SW 1271 (cell line): ENCODE measurements at regions not wholly inside any gene's neighbourhood (a gene's known extent, or its start where the extent isn't known, plus 50 kb on each side); places are given as distances from the start of the nearest gene placed in this dataset.
"Not testable (repeated sequence)": the region's sequence is repeated elsewhere in the genome, so short reads cannot be mapped to it uniquely, and the experiment has no call there.

Experiments used
- DNase-seq, 2 experiments: peaks; one replicate each; lab custom pipeline; 2025; lab: John Stamatoyannopoulos, UW

DNA sequence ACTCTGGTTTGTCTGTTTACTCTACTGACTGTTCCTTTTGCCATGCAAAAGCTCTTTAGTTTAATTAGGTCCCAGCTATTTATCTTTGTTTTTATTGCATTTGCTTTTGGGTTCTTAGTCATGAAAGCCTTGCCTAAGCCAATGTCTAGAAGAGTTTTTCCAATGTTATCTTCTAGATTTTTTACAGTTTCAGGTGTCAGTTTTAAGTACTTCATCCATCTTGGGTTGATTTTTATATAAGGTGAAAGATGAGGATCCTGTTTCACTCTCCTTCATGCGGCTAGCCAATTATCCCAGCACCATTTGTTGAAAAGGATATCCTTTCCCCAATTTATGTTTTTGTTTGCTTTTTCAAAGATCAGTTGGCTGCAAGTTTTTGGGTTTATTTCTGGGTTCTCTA, 1100.5 kb upstream of the ALCAM start:
- not testable (repeated sequence) for DNase-seq

DNA sequence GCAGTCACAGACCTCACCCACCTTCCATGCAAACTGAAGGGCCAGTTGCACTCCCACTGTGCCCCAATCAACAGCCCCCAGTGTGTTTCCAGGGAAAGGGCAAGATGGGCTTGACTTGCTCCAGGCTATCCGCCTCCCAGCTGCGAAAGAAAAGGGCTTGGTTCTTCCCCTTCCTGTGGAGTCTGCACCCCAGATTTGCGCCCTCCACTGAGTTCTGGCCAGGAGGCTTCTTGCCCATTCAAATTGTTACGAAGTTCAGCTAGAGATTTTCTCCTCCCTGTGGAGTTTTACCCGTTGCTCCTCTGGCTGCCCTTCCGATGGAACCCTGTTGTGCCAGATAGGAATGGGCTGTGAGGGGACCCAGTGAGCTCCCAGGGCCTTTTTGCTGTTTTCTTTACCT, 1096.9 kb upstream of the ALCAM start:
- DNase-seq, result no peak

DNA sequence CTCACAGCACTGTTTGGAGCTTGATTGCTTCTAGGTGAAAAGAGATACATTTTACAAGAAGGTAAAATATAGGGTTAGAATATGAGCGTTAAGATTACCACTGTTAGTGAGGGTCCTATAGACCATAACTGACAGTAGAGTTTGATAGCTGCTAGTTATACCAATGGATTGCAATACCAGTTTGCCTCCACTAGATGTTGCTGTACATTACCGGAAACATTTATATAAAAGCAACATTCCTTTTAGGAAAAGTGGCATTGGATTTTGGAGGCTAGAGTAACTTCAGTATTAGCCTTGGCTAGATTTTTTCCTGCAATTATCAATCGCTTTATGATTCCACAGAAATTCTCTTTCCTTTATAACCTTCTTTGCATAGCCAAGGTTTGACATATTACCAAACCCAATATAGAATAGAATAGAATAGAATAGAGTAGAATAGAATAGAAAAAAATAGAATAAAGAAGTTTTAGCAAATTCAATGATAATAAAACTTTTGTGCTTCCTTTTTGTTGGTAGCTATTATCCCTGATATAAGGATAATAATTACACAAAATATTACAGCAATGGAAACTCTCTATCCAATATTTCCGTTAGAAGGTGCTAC, 1093.6 kb upstream of the ALCAM start:
- DNase-seq, result peak in 1 of 2 experiments; percentile 36

DNA sequence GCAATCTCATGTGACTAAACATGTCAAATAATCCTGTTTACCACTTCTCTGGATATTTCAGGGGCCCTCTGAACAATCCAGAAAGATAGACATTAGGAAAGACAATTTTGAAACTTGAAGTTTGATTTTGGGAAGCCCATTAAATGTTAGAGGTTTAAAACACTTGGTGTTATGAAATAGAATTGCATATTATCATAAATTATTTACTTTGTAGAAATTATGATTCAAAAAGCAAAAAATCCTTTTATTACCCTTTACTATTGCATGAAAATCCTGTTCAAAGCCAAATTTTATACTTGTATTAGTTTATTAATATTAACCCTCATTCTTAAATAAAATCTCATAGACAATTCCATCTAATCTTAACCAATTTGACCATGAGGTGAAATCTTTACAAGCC, 1091.5 kb upstream of the ALCAM start:
- DNase-seq, result no peak

DNA sequence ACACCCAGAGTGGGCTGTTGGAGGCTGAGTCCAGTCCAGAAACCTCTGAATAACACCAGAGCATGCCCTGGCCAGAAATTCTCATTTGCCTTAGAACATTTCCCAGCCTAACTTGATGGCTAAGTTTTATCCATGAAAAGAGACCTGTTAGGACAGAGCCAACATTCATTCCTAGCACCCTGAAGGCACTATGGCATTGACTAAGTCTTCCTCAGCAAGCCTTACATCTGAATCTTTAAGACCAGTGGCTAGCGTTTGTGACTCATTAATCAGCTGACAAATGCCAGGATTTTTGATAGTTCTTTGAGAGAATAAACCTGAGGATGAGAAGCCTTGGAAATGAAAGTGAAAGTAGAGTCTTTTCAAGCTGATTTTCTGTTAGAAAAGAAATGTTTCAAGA, 1087.1 kb upstream of the ALCAM start:
- DNase-seq, result peak in 1 of 2 experiments; percentile 26

DNA sequence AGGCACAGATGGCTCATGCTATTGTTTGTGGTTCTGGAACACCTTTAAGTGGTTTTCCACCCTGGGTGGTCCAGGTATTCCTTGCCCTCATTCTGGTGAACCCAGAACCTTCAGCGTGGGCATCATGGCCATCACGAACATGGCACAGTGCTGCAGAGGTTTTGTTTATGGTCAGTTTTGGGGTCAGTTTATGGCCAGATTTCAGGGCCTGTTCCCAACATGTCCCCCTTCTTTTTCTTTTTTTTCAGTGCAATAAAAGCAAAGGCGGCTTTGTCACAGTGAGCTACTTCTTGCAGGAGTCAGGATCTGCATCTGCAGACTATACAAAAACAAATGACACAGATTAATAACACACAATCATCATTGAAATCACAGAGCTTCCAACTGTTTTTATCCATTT, 1085.0 kb upstream of the ALCAM start:
- no peak for DNase-seq

DNA sequence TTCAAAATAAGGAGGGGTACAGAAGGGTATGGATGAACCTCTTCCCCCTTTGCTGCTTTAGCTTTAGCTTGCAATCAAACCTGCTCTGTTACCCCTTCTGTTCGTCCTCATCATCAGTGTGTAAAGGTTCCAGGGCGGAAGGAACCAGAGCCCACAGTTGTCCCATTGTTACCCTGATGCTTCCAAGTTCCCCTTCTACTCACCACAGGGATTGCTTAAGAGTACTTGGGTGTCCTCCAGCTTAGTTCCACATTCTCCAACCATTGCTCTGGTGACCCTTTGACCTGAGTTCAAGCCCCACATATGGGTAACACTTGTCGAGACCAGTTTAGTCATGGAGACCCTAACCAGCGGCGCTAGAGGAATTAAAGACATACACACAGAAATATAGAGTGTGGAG, 1080.1 kb upstream of the ALCAM start:
- DNase-seq, result no peak

DNA sequence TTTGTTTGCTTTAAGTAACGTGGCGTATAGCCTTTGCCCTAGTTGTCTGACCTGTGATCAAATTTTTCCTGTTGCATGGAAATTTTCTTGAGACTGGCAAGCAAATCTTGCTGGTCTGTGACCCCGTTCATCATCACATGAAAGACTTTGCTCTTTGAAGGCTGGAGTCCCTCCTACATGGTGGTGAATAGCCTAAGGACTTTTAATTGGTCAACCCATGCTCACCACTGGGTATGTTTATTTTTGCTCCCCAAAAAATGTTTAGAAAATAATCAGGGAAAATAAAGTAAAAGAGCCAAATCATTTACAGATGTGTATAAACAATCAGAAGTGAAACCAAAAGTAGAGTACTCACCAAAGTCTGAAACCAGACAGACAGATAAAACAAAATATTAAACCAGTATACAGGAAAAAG, 1075.3 kb upstream of the ALCAM start:
- no peak for DNase-seq

DNA sequence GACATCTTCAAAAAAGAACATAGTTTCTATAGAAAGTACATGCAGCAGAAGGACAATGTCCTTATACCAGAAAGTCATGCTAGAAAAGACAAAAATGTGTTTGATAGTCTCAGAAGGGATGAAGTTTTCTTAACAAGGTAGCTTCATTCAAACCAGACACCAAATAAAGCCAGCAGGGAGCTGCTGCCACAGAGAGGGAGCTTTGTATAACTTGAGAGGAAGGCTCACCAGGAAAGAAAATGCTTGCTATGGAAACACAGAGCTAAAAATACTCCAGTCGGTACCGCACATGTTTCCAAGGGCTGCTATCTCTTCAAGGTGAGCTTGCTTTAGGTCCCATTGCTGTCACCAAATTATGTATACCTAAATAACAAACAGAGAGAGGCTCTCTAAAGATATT, 1074.8 kb upstream of the ALCAM start:
- DNase-seq, result no peak

DNA sequence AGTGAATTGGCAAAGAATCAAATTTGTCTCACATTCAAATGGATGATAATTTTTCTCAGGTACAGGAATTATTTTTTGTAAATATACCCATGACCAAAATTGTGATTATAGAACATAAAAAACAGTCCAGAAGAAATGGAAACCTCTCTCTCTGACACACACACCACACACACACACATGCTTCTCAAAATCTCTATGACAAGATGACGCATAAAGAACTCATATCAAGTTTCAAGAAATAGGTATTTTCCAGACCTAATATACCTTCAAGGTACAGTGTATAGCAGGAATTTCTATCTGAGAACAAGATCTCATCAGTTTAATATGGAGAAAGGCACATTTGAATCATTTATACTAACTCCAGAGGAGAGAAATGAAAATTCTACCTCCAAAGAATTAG, 1069.1 kb upstream of the ALCAM start:
- no peak for DNase-seq

DNA sequence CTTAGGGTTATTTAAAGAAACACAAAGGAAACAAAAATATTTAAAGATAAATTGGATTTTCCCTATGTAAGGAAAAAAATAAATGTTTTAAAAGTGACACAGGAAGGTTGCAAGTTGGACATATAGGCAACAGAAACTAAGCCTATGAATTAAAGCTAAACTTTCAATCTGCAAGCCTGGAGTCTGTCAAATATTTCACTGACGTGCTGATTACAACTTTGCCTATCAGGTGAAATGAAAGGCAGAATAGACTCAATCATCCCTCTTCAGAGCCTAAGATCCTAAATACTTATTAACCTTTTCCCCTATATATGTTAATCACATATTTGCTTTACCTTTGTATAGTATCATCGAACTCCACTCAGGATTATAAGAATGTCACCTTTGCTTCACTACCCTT, 1068.0 kb upstream of the ALCAM start:
- no peak for DNase-seq

DNA sequence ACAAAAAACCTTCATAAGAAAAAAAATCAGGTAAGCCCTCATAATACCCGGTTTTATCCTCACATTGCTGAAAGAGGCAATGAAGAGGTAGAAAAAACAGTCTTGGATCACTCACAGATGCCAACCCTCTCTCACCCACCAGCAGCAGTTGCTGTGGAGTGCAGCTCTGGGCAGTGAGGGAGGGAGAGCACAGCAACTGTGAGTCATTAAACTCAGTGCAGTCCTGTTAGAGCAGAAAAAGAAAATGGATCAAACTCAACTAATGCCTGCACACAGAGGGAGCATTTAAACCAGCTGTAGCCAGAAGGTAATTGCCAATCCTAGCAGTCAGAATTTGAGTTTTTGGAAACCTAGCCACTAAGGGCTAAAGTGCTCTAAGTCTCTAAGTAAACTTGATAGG, 1050.6 kb upstream of the ALCAM start:
- no peak for DNase-seq

DNA sequence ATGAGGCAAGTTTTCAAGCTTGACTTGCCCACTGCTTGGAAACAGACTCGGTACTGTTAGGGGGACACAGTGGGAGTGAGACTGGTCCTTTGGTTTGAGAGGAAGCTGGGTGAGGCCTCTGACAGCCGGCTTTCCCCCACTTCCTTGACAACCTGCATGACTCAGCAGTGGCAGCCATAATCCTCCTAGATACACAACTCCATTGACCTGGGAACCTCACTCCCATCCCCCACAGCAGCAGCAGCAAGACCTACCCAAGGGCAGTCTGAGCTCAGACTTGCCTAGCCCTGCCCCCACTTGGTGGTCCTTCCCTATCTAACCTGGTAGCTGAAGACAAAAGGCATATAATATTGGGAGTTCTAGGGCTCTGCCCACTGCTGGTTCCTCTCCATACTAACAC, 1043.5 kb upstream of the ALCAM start:
- no peak for DNase-seq

DNA sequence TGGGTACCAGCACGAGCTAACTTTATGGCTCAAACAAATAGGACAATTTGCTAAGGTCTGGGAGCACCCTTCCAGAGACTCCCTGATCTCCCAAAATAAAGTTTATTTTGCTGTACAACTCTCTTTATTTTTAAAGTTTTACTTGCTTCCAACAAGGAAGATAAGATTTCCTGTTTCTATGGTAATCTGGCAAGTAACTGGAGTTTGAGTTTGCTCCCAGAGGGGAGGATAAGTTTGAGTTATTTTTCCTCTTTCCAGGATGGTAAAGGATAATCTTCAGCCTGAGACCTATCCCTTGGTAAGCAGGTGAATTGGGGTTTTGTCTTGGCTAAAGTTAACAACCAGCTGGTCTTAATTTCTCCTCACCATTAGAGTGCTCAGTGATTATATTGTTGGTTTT, 1019.4 kb upstream of the ALCAM start:
- DNase-seq, result no peak

DNA sequence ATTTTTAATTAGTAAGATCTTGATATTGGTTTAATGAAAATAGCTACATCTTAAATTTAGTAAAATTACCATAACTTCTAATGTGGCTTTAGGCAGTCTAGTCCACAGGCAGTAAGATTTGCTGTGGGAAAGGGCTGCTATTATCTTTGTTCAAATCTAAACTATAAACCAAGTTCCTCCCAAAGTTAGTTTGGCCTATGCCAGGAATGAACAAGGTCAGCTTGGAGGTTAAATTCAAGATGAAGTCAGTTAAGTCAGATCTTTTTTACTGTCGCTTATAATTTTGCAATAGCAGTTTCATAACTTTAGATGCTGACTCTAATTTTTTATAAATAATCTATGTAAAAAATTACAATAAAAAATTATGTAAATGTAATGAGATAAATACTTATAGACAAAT, 1016.9 kb upstream of the ALCAM start:
- no peak for DNase-seq

DNA sequence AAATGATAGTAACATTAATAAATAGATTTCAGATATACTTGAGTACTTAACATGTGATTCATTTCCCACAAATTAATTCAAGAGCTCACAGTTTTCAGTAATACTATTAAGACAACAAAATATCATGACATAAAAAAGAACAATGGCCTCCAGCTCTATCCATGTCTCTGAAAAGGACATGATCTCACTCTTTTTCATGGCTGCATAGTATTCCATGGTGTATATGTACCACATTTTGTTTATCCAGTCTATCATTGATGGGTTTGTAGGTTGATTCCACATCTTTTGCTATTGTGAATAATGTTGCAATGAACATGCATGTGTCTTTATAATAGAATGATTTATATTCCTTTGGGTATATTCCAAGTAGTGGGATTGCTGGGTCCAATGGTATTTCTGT, 1012.8 kb upstream of the ALCAM start:
- no peak for DNase-seq

DNA sequence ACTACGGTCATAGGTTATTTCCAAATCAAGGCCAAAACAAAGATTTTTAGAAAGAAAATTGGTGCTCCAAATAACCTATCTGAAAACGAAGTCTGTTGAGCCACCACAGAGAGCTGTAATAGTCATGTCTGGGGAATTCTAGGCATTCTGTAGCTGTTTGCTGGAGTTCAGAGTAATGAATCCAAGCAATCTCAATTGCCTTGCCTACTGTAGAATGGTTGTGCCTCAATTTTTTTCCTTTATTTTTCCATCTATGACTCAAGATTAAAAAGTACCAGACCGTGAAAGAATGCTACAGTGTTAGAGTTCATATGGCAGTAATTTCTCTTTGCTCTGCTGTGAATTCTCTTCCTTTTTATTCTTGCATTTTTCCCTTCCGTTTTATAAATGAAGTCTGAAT, 1007.2 kb upstream of the ALCAM start:
- peak; percentile 30 to 76 for DNase-seq

DNA sequence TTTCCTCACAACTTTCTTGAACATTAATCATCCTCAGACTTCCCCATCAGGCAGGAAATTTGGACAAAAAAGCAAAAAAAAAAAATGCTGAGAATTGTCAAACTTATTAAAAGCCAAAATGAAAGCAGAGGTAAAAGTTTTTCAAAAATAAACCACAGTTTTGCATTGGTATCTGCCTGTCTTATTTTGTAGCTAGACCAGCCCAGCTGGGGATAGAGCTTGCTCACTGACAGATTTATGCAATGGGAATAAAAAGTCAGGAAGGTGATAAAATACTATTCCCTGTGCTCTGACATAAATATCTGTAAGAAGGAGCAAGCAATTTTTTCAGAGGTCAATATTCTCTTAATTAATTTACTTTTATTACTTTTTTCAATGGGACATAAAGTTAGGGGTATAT, 1006.7 kb upstream of the ALCAM start:
- peak in 1 of 2 experiments; percentile 17 for DNase-seq

DNA sequence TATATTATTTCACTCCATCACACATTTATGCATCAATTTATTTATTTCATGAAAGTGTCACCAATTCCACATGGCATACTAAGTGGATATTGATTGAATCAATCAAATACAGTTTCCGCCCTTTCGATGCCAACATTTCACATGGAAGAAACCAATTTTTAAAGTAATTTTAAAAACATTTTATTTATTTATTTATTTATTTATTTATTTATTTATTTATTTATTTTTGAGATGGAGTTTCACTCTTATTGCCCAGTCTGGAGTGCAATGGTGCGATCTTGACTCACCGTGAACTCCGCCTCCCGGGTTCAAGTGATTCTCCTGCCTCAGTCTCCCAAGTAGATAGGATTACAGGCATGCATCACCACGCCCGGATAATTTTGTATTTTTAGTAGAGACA, 1005.0 kb upstream of the ALCAM start:
- not testable (repeated sequence) for DNase-seq

DNA sequence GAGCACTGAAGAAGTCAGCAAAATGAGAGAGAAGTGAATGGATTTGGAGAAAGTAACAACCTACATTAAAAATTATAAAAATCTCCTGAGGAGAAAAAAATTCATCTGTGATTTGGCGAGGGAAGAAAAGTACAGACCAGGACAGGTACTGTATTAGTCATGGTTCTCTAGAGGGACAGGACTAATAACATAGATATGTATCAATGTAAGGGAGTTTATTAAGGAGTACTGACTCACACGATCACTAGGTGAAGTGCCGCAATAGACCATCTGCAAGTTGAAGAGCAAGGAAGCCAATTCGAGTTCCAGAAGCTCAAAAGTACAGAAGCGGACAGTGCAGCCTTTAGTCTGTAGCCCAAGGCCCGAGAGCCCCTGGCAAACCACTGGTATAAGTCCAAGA, 1004.4 kb upstream of the ALCAM start:
- no peak for DNase-seq

DNA sequence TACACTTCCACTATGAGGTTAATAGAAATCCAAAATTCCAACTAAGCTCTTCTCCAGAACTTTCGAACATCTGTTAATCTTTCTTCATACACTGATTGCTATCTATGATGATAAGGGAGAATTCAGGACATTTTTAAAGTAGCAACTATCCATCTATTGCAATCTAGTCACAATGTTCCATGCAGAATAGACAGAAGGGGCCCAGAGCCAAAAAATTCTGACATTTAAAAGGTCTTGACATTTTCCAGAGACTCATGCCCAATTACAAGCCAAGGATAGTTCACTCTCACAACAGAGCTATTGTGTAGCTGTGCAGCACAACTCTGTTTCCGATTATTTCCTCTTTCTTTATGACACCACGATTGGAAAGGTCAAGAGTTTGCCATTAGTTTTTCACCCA, 999.7 kb upstream of the ALCAM start:
- no peak for DNase-seq

DNA sequence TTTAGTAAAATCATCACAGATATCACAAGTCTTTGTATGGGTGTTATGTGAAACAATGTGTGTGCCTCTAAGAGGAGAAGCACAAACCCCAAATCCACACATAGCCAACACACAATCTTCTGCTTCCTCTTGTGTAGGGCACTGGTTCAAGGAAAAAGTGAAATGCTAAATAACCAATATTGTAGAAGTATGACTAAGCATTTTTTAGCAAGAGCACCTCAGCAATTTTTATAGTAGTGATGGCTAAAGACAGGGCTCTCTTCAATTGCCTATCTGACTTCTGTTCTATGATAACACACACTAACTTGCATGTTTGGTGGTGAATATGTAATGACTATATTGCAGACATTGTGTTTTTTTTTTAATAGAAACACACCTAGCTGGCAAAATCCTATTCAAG, 997.9 kb upstream of the ALCAM start:
- no peak for DNase-seq

DNA sequence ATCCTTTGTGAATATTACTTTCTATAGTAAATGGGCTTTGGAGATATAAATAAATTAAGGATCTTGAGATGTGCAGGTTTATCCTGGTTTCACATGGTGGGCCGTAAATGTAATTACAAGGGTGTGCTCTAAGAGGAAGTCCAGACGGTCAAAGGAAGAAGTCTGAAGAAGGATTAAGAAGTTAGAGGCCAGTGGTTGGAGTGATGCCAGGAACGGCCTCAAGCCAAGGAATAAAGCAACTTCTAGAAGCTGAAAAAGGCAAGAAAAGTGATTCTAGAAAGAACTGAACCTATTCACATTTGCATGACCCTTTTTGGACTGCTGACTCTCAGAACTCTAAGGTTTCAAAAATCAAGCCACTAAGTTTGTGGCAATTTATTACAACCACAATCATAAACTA, 981.3 kb upstream of the ALCAM start:
- DNase-seq, result no peak

DNA sequence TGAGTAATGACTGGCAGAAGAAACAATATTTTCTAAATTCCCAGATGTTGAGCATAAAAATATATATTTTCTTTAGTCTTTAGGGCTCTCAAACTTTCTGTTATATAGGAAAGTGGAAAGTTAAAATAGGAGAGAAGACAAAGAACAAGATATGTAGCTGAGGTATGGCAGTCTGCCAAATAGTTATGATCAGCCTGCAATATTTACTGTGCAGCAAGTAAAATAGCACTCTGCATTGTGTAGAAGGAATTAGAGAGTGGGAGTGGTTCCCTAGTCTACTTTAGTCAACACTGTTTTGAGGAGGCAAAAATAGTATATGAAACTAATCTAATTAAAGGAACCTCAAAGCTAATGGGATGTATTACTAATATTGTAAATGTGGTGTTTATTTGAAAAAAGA, 978.1 kb upstream of the ALCAM start:
- no peak for DNase-seq

DNA sequence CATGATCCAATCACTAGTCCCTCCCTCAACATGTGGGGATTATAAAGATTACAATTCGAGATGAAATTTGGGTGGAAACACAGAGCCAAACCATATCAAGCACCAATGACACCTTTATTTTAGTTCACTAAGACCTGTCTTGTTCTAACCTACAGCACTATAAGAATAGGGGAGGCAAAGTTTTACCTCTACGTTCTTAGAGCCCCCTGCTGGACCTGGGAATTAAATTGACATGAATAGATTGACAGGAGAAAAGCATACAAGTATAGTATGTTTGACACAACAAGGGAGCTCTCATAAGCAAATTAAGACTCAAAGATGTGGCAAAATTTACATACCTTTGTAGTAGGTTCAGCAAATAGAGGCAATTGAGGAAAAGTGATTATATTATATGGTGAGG, 974.4 kb upstream of the ALCAM start:
- no peak for DNase-seq
